Smooth muscle cell (in vitro differentiated cells): ENCODE measurements at regions not wholly inside any gene's neighbourhood (a gene's known extent, or its start where the extent isn't known, plus 50 kb on each side); places are given as distances from the start of the nearest gene placed in this dataset. TPM values are rescaled to one million over a fixed set of nuclear protein-coding genes. Genes with fewer than 3 reads are reported as not detected.

ENCODE experiments used
- DNase-seq: peaks from one replicate; lab custom pipeline; 2025; ENCODE audit not compliant: unreplicated experiment; lab: John Stamatoyannopoulos, UW
- H2AFZ ChIP-seq: fragments of 200-600 bp; sonication (generic); 2 replicates; pipeline ENCODE4 v1.6.0; 2016; ENCODE audit warnings: antibody characterized with exemption, low read depth, mild to moderate bottlenecking
- H3F3A ChIP-seq: fragments of 200-600 bp; sonication (generic); 2 replicates; pipeline ENCODE4 v1.6.0; 2017; ENCODE audit warnings: antibody characterized with exemption, low read depth
- H3K27ac ChIP-seq: fragments of 200-600 bp; sonication (generic); 2 replicates; pipeline ENCODE4 v1.5.1; 2016; ENCODE audit warnings: low read depth, mild to moderate bottlenecking
- H3K27me3 ChIP-seq: fragments of 200-600 bp; sonication (generic); 2 replicates; pipeline ENCODE4 v1.6.1; 2016; ENCODE audit warnings: low read depth, mild to moderate bottlenecking
- H3K36me3 ChIP-seq: fragments of 200-600 bp; sonication (generic); 2 replicates; pipeline ENCODE4 v1.5.1; 2016; ENCODE audit warnings: low read depth
- H3K4me1 ChIP-seq: fragments of 200-600 bp; sonication (generic); 2 replicates; pipeline ENCODE4 v1.5.1; 2016; ENCODE audit warnings: low read depth
- H3K4me2 ChIP-seq: fragments of 200-600 bp; sonication (generic); 2 replicates; pipeline ENCODE4 v1.6.0; 2016; ENCODE audit warnings: mild to moderate bottlenecking
- H3K4me3 ChIP-seq: fragments of 200-600 bp; sonication (generic); 2 replicates; pipeline ENCODE4 v1.5.1; 2016; ENCODE audit warnings: mild to moderate bottlenecking
- H3K79me2 ChIP-seq: fragments of 200-600 bp; sonication (generic); 2 replicates; pipeline ENCODE4 v1.6.0; 2016; ENCODE audit warnings: low read depth, mild to moderate bottlenecking
- H3K9ac ChIP-seq: fragments of 200-600 bp; sonication (generic); 2 replicates; pipeline ENCODE4 v1.6.0; 2016; ENCODE audit warnings: low read depth
- H3K9me3 ChIP-seq: fragments of 200-600 bp; sonication (generic); replicated peaks from 2 replicates; pipeline ENCODE4 v1.5.1; 2016; ENCODE audit warnings: low read depth
- H4K20me1 ChIP-seq: fragments of 200-600 bp; sonication (generic); 2 replicates; pipeline ENCODE4 v1.6.0; 2016; ENCODE audit warnings: low read depth
- WGBS: methylation state at CpG from one replicate; pipeline ENCODE4 v1.1.7; 2016; ENCODE audit warnings: low lambda C conversion rate; 5-methylcytosine and 5-hydroxymethylcytosine counted together
- small RNA-seq: library from RNA; depleted of rRNA; stranded (forward); fragments of <200 nt; gene quantifications from one replicate; pipeline ENCODE3, GENCODE V24; 2014
- TF ChIP-seq, protein P1 (sequence below): fragments of 200-600 bp; sonication (generic); IDR thresholded peaks from 2 replicates; pipeline ENCODE4 v1.5.1; 2017; ENCODE audit warnings: borderline replicate concordance, mild to moderate bottlenecking, antibody characterized with exemption; ENCODE audit not compliant: insufficient read depth, poor library complexity, severe bottlenecking

DNA sequence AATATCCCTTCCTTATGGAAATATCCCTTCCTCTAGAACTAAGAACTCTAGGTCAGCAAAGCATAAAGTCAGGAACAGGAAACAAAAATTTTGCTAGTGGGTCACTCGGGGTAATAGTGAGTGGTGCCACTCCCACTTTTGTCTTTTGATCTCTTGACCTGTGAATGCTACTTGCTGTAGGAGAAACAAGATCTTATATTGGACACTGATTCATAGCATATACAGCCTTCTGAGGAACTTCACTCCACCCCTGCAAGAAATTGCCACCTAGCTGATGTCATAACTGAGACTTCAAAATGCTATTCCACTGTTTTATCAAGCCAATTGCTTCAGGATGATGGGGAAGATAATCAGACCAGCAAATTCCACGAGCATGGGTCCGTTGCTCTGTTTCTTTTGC, 53.3 kb upstream of the PRSS3 start:
- no peaks in the 10 kb centered on the region for H3F3A ChIP-seq
- no peak overlapping the region for H3K4me3 ChIP-seq
- no peaks in the 10 kb centered on the region for H3K9me3 ChIP-seq
- TF ChIP-seq, protein P1, sequence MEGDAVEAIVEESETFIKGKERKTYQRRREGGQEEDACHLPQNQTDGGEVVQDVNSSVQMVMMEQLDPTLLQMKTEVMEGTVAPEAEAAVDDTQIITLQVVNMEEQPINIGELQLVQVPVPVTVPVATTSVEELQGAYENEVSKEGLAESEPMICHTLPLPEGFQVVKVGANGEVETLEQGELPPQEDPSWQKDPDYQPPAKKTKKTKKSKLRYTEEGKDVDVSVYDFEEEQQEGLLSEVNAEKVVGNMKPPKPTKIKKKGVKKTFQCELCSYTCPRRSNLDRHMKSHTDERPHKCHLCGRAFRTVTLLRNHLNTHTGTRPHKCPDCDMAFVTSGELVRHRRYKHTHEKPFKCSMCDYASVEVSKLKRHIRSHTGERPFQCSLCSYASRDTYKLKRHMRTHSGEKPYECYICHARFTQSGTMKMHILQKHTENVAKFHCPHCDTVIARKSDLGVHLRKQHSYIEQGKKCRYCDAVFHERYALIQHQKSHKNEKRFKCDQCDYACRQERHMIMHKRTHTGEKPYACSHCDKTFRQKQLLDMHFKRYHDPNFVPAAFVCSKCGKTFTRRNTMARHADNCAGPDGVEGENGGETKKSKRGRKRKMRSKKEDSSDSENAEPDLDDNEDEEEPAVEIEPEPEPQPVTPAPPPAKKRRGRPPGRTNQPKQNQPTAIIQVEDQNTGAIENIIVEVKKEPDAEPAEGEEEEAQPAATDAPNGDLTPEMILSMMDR: no peak
- H3K36me3 ChIP-seq: no peaks in the 10 kb centered on the region
- H3K4me1 ChIP-seq: no peaks in the 10 kb centered on the region
- DNase-seq: no peak
- WGBS: 79% methylated on average over 3 of the region's 3 CpGs
- H2AFZ ChIP-seq: no peak overlapping the region
- H3K4me2 ChIP-seq: no peak overlapping the region
- no peaks in the 10 kb centered on the region for H4K20me1 ChIP-seq
- no peaks in the 10 kb centered on the region for H3K79me2 ChIP-seq
- H3K9ac ChIP-seq: no peak overlapping the region
- H3K27ac ChIP-seq: no peak overlapping the region
- H3K27me3 ChIP-seq: no peaks in the 10 kb centered on the region

DNA sequence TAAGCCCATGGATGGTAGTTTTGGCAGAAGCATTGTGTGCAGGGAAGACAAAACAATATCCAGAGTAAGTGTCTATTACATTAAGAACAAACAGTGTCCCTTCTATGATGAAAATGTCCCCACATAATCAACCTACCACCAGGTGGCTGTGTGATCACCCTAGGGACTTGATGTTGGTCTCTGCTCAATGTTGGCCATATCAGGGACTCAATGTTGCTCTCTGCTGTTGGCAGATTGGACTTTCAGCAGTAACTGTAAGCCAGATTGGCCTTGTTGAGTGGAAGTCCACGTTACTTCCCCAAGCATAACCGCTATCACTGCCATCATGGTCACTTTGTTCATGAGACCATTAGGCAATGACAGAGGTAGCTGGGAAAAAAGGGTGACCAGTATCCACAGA, 52.8 kb upstream of the PRSS3 start:
- Histone ChIP-seq H3K4me3 (no peak overlapping the region), H2AFZ (no peak overlapping the region), H3K9me3 (no peaks in the 10 kb centered on the region), H3K4me2 (no peak overlapping the region), H3F3A (no peaks in the 10 kb centered on the region), H3K36me3 (no peaks in the 10 kb centered on the region), H3K79me2 (no peaks in the 10 kb centered on the region), H4K20me1 (no peaks in the 10 kb centered on the region), H3K27ac (no peak overlapping the region), H3K9ac (no peak overlapping the region), H3K27me3 (no peaks in the 10 kb centered on the region), H3K4me1 (no peaks in the 10 kb centered on the region)
- TF ChIP-seq, protein P1: no peak
- DNase-seq: no peak
- WGBS: 78% methylated on average over 2 of the region's 2 CpGs

Small RNAs in the stretch of these regions (small RNA-seq; reads per million reads assigned to genes)
- gene TRBV22OR9-2 (not detected), gene TRBV26OR9-2 (not detected)
